ENCODE measurements at regions not wholly inside any gene's neighbourhood (a gene's known extent, or its start where the extent isn't known, plus 50 kb on each side); places are given as distances from the start of the nearest gene placed in this dataset.
A peak's percentile ranks its signal among the peaks of the same experiment; 100 is the strongest.

DNA sequence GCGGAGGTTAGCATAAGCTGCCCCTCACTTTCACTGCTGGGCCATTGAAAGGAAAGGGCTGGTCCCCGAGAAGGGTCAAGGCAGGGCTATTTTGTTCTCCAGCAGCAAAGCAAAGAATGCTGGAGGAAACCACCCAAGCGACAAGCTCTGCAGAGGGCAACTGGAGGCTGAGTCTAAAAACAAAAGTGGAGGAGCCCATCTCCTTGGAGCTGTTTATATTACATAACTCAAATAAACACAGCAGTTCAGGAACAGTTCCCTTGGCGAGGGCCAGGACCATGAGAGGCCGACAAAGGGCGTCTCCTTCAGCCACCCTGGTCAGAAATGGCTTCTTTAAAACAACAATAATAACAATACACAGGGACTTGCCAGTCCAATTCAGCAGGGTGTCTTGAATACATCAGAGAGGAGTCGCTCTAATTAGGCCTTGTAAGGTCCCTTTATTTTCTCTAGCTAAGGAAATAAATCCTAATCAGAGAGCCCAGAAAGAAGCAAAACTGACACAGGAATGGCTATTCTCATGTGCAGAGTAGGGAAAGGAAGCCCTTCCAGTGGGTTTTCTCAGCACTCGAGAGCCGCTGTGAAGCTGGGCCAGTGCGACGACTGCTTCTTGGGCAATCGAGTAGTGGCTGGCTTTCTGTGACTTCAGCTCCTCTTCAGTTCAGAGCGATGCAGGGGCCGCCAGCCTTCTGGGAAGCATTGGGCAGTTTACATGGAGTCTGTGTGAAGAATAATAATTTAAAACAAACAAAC, 57.0 kb upstream of the TARBP1 start:
- DNase-seq = peak; percentile 66

DNA sequence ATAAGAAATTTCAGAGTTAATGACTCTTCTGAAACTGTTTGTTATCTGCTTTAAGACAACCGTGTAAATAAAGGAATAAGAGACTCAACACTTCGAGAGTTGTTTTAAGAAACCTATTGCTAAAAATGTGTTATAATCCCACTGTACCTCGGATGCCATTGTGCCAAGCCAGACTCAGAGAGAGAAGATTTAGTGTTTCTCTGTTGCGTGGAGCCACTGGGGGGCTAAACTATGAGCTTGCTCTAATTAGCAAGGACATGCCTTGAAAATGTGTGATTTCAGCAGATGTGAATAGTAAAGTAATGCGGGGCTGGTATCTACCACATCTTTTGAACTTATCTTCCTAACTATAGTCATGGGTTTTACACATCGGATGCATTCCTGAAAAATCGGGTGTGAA, 56.2 kb upstream of the TARBP1 start:
- DNase-seq = no peak

GRCh38 chr1:234533975-234534876, 55.2 kb upstream of the TARBP1 start:
- DNase-seq = peak; percentile 94

DNA sequence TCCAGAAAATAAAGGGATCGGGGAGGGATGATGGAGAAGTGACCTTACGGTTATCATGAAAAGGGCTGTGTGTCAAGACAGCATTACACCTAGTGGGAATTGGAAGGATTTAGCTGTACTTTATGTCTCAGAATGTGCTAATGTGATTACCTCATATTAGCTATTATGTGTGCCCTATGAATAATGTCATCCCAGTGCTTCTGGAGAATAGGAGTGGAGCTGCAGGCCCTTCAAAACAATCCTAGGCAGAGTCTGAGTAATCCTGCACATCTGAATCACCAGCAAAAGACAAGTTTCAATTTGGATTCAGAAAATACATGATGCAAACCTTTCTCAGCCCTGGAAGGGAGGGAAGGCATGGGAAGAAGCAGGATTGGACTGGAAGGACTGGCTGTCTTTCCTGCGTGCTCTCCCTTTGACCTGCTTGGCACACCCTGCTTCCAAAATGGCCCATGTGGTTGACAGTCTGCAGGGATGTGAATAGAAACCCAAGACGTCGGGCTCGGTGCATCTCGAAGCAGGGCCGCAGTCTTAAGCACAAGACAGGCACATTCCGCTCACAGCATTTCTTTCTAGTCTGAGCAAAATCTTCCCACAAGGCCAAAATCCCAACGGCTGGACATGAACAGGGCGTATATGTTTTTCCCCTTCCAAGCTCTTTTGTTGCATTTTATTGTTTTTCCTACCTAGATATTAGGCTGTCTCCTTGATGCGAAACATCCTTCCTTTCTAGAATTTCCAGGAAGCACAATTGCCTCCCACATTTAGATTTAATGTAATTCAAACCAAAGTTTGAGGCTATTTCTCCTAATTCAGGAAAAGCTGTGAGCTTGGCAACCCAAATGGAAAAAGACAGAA, 54.3 kb upstream of the TARBP1 start:
- DNase-seq = peak; percentile 84

GRCh38 chr1:234532503-234532922, 53.5 kb upstream of the TARBP1 start:
- DNase-seq = no peak

DNA sequence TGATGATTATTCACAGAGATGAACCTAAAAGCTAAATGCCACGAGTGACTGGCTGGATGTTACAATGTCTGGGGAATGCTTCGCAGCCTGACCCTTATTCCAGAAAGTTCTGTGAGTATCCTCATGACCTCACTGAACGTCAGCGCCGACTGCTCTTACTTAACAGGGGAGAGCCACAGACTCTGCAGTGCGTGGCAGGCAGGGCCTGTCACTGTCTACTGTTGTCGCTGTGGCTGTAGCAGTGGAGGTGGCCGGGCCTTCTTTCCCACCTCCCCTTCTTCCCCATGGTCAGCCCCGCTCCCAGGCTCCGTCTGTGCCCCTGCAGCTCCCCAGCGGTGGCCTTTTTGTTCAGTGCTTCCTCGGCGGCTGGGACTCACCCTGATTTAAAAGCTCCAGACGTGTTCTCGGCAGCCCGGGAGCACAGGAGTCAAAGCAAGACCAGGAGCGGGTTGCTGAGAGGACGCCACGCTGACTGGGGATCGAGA, 52.2 kb upstream of the TARBP1 start:
- DNase-seq = no peak

DNA sequence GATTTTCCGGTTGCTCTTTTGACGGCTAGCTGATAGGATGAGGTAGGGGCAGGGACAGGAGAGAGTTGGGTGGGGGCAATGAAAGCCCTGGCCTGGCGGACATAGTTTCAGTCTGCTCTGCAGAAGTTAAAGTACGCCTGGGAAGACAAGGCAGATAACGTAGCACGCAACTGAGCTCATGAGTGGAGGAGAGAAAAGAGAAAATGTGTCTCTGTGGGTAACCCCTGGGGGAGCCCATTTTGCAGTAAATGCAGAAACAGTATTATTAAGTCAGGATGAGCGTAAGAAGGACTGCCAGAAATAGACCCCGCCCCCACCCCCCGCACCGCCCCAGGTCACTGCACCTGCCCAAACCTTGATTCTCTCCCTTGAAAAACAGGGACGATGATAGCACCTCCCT, 51.7 kb upstream of the TARBP1 start:
- DNase-seq = no peak

GRCh38 chr1:234529950-234530237, 50.9 kb upstream of the TARBP1 start:
- DNase-seq = no peak

GRCh38 chr1:234529095-234529949, 50.3 kb upstream of the TARBP1 start:
- DNase-seq = no peak
